OCI-LY1 (cell line): ENCODE measurements at regions not wholly inside any gene's neighbourhood (a gene's known extent, or its start where the extent isn't known, plus 50 kb on each side); places are given as distances from the start of the nearest gene placed in this dataset.

Experiments used
- H2AFZ ChIP-seq: fragments of 200-600 bp; sonication (generic), shearing (Covaris generic); 2 replicates; pipeline ENCODE4 v1.6.0; 2014; ENCODE audit warnings: antibody characterized with exemption, mild to moderate bottlenecking, low read length
- H3F3A ChIP-seq: fragments of 200-600 bp; sonication (generic), shearing (Covaris generic); 2 replicates; pipeline ENCODE4 v1.6.0; 2014; ENCODE audit warnings: mild to moderate bottlenecking, antibody characterized with exemption, low read length, moderate library complexity; ENCODE audit not compliant: insufficient read depth
- H3K27ac ChIP-seq: fragments of 200-600 bp; sonication (generic); 2 replicates; pipeline ENCODE4 v1.5.1; 2014; ENCODE audit warnings: low read length, mixed run types, mild to moderate bottlenecking, low read depth; ENCODE audit not compliant: poor library complexity, severe bottlenecking
- H3K27me3 ChIP-seq: fragments of 200-600 bp; sonication (generic); 2 replicates; pipeline ENCODE4 v1.6.0; 2014; ENCODE audit warnings: antibody characterized with exemption, mild to moderate bottlenecking, low read length, moderate library complexity; ENCODE audit not compliant: insufficient read depth
- H3K36me3 ChIP-seq: fragments of 200-600 bp; sonication (generic); 2 replicates; pipeline ENCODE4 v1.6.1; 2014; ENCODE audit warnings: mild to moderate bottlenecking, antibody characterized with exemption, low read length, moderate library complexity, mixed read lengths; ENCODE audit not compliant: insufficient read depth
- H3K4me1 ChIP-seq: fragments of 200-600 bp; sonication (generic); 2 replicates; pipeline ENCODE4 v1.5.1; 2014; ENCODE audit warnings: mild to moderate bottlenecking, low read length, moderate library complexity; ENCODE audit not compliant: insufficient read depth, severe bottlenecking
- H3K4me2 ChIP-seq: fragments of 200-600 bp; sonication (generic), shearing (Covaris generic); 2 replicates; pipeline ENCODE4 v1.6.1; 2014; ENCODE audit warnings: low read length
- H3K4me3 ChIP-seq: fragments of 200-600 bp; sonication (generic); 2 replicates; pipeline ENCODE4 v1.5.1; 2014; ENCODE audit warnings: low read length, low read depth, mild to moderate bottlenecking, mixed read lengths; ENCODE audit not compliant: poor library complexity, severe bottlenecking
- H3K79me2 ChIP-seq: fragments of 200-600 bp; shearing (Covaris generic); 2 replicates; pipeline ENCODE4 v1.6.1; 2016; ENCODE audit warnings: mixed run types, low read length, mixed read lengths; ENCODE audit not compliant: insufficient read depth
- H3K9ac ChIP-seq: fragments of 200-600 bp; sonication (generic), shearing (Covaris generic); 2 replicates; pipeline ENCODE4 v1.6.1; 2014; ENCODE audit warnings: mild to moderate bottlenecking, low read length, mixed read lengths
- H3K9me2 ChIP-seq: fragments of 200-600 bp; sonication (generic), shearing (Covaris generic); 2 replicates; pipeline ENCODE4 v1.6.1; 2014; ENCODE audit warnings: low read depth, mild to moderate bottlenecking, low read length, mixed read lengths
- H3K9me3 ChIP-seq: fragments of 200-600 bp; shearing (Covaris generic); 2 replicates; pipeline ENCODE4 v1.6.1; 2014; ENCODE audit warnings: low read length, mixed read lengths
- H4K20me1 ChIP-seq: fragments of 200-600 bp; sonication (generic), shearing (Covaris generic); 2 replicates; pipeline ENCODE4 v1.6.0; 2016; ENCODE audit warnings: mild to moderate bottlenecking, low read length; ENCODE audit not compliant: insufficient read depth
- CTCF ChIP-seq: fragments of 200-600 bp; sonication (generic), shearing (Covaris generic); IDR thresholded peaks from 2 replicates; pipeline ENCODE4 v1.5.1; 2017; ENCODE audit warnings: mild to moderate bottlenecking, antibody characterized with exemption, low read length, moderate library complexity, mixed read lengths
- EZH2 ChIP-seq: fragments of 200-600 bp; sonication (generic), shearing (Covaris generic); IDR thresholded peaks from 2 replicates; pipeline ENCODE4 v1.8.0; 2017; ENCODE audit warnings: borderline replicate concordance, mixed run types, mild to moderate bottlenecking, antibody characterized with exemption, low read length, moderate library complexity, mixed read lengths

DNA sequence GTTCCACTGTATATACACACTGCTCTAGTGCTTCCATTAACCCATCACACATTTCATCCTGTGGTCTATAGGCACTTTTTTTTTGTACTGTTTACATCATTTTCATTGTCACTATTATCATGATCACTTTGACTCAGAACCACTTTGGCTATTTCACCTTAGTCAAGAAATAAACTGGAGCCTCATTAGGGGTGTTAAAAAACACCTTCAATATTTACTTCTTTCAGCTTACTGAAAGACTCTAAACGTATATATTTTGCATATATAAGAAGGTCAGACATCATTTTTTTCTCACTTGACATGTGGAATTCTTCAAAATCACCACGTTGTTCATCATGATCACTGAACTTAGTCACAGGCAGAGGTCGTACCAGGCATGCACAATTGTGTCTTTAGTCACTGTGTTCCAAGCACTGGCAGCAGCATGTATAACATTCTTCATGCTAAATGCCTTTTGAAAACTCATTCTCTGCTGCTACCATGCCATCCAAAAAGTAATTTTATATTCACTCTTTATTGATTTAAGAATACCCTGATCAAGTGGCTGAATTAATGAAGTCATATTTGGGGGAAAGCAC, 229.2 kb upstream of the ARSJ start:
- Histone ChIP-seq H3K4me2 (no peak overlapping the region), H3K79me2 (no peaks in the 10 kb centered on the region), H3K36me3 (no peaks in the 10 kb centered on the region), H4K20me1 (no peaks in the 10 kb centered on the region), H2AFZ (no peak overlapping the region), H3F3A (no peaks in the 10 kb centered on the region), H3K9me3 (no peaks in the 10 kb centered on the region), H3K27me3 (no peaks in the 10 kb centered on the region), H3K4me1 (no peaks in the 10 kb centered on the region), H3K27ac (no peak overlapping the region), H3K4me3 (no peak overlapping the region), H3K9ac (no peak overlapping the region), H3K9me2 (no peaks in the 10 kb centered on the region)
- TF ChIP-seq CTCF (no peak), EZH2 (no peak)

- no peaks in the 10 kb centered on the region for H3K27me3 ChIP-seq
Measured at GRCh38 chr4:114209584-114209983, 230.1 kb upstream of the ARSJ start.

GRCh38 chr4:114211556-114211955, 232.1 kb upstream of the ARSJ start:
- no peaks in the 10 kb centered on the region for H3F3A ChIP-seq
- no peaks in the 10 kb centered on the region for H4K20me1 ChIP-seq
- H3K4me3 ChIP-seq, result no peak overlapping the region
- H3K9me2 ChIP-seq, result no peaks in the 10 kb centered on the region
- H3K4me1 ChIP-seq, result no peaks in the 10 kb centered on the region
- no peak overlapping the region for H3K9ac ChIP-seq
- H2AFZ ChIP-seq, result no peak overlapping the region
- no peaks in the 10 kb centered on the region for H3K36me3 ChIP-seq
- TF ChIP-seq CTCF, result no peak
- no peak for TF ChIP-seq EZH2
- no peak overlapping the region for H3K4me2 ChIP-seq
- H3K27ac ChIP-seq, result no peak overlapping the region
- H3K79me2 ChIP-seq, result no peaks in the 10 kb centered on the region
- H3K27me3 ChIP-seq, result no peaks in the 10 kb centered on the region
- no peaks in the 10 kb centered on the region for H3K9me3 ChIP-seq

More at GRCh38 chr4:114209584-114209983, 230.1 kb upstream of the ARSJ start:
- no peaks in the 10 kb centered on the region for H3F3A ChIP-seq
- H3K9me2 ChIP-seq, result no peaks in the 10 kb centered on the region
- H3K79me2 ChIP-seq, result no peaks in the 10 kb centered on the region
- no peak overlapping the region for H3K9ac ChIP-seq
- no peak overlapping the region for H3K27ac ChIP-seq
- H2AFZ ChIP-seq, result no peak overlapping the region
- H3K4me2 ChIP-seq, result no peak overlapping the region
- H3K4me3 ChIP-seq, result no peak overlapping the region
- no peaks in the 10 kb centered on the region for H3K9me3 ChIP-seq
- H4K20me1 ChIP-seq, result no peaks in the 10 kb centered on the region
- TF ChIP-seq EZH2, result no peak
- TF ChIP-seq CTCF, result no peak
- H3K4me1 ChIP-seq, result no peaks in the 10 kb centered on the region
- H3K36me3 ChIP-seq, result no peaks in the 10 kb centered on the region
